ENCODE measurements at regions not wholly inside any gene's neighbourhood (a gene's known extent, or its start where the extent isn't known, plus 50 kb on each side); places are given as distances from the start of the nearest gene placed in this dataset.

GRCh38 chr14:86823581-86823980 lies 1169.4 kb downstream of the GALC start:
- H3K4me3 ChIP-seq (ENCODE audit: low read depth, low read length) = no peak overlapping the region
- no peak for DNase-seq (ENCODE audit: low read depth, low spot score)
- ChIA-PET POLR2A (no interaction called here), CTCF (no interaction called here)
- TF ChIP-seq, protein P1, sequence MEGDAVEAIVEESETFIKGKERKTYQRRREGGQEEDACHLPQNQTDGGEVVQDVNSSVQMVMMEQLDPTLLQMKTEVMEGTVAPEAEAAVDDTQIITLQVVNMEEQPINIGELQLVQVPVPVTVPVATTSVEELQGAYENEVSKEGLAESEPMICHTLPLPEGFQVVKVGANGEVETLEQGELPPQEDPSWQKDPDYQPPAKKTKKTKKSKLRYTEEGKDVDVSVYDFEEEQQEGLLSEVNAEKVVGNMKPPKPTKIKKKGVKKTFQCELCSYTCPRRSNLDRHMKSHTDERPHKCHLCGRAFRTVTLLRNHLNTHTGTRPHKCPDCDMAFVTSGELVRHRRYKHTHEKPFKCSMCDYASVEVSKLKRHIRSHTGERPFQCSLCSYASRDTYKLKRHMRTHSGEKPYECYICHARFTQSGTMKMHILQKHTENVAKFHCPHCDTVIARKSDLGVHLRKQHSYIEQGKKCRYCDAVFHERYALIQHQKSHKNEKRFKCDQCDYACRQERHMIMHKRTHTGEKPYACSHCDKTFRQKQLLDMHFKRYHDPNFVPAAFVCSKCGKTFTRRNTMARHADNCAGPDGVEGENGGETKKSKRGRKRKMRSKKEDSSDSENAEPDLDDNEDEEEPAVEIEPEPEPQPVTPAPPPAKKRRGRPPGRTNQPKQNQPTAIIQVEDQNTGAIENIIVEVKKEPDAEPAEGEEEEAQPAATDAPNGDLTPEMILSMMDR (IDR thresholded peaks at IDR 0.05; ENCODE audit: insufficient read depth, low read length, missing control alignments) = no peak

DNA sequence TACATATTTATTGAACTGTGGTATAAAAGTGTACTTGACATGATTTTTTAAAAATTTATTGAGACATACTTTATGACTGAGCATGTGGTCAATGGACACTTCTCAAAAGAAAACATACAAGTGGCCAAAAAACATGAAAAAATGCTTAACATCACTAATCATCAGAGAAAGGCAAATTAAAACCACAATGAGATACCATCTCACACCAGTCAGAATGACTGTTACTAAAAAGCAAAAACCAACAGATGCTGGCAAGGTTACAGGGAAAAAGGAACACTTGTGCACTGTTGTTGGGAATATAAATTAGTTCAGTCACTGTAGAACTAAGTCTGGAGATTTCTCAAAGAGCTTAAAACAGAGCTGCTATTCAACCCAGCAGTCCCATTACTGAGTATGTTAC lies 1177.6 kb downstream of the GALC start:
- POLR2A ChIA-PET = no interaction called here
- CTCF ChIA-PET = no interaction called here
- TF ChIP-seq, protein P1 (IDR thresholded peaks at IDR 0.05; ENCODE audit: insufficient read depth, low read length, missing control alignments) = no peak
- no peak overlapping the region for H3K4me3 ChIP-seq (ENCODE audit: low read depth, low read length)
- no peak for DNase-seq (ENCODE audit: low read depth, low spot score)

DNA sequence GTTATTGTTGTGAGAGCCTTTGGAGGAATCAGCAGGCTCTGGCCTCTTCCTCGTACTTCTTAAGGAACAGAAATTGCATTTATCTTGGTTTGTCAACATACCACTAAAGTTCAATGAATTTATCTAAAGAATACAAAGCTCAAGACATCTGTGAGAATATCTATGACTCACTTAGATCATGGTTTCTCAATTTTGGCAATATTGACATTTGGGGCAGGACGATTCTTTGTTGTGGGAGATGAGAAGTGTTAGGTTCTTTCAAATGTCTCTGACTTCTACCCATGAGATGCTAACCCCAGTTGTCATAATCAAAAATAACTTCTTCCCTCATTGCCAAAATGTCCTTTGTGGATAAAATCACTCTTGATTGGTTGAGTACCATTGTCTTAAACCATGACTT lies 1190.3 kb downstream of the GALC start:
- H3K4me3 ChIP-seq (ENCODE audit: low read depth, low read length) = no peak overlapping the region
- DNase-seq (ENCODE audit: low read depth, low spot score) = no peak
- ChIA-PET CTCF (no interaction called here), POLR2A (no interaction called here)
- TF ChIP-seq, protein P1 (IDR thresholded peaks at IDR 0.05; ENCODE audit: insufficient read depth, low read length, missing control alignments) = no peak

GRCh38 chr14:86799244-86799647 lies 1193.7 kb downstream of the GALC start:
- ChIA-PET CTCF (interaction anchor here (1.3 kb wide), 1 partner anchor 12 kb away, joined by 5 read pairs; no protein-coding TSS in a partner anchor), POLR2A (interaction anchor here (0.6 kb wide), 1 partner anchor 92 kb away, joined by 3 read pairs; no protein-coding TSS in a partner anchor)
- no peak overlapping the region for H3K4me3 ChIP-seq (ENCODE audit: low read depth, low read length)
- TF ChIP-seq, protein P1 (IDR thresholded peaks at IDR 0.05; ENCODE audit: insufficient read depth, low read length, missing control alignments) = no peak
- DNase-seq (ENCODE audit: low read depth, low spot score) = peak; percentile 94

- POLR2A ChIA-PET = no interaction called here
- H3K4me3 ChIP-seq (ENCODE audit: low read depth, low read length) = no peak overlapping the region
- TF ChIP-seq, protein P1 (IDR thresholded peaks at IDR 0.05; ENCODE audit: insufficient read depth, low read length, missing control alignments) = no peak
- CTCF ChIA-PET = interaction anchor here (1.3 kb wide), 1 partner anchor 11 kb away, joined by 5 read pairs; no protein-coding TSS in a partner anchor
- no peak for DNase-seq (ENCODE audit: low read depth, low spot score)
Observed at GRCh38 chr14:86798330-86798729, 1194.7 kb downstream of the GALC start.

- ChIA-PET CTCF (no interaction called here), POLR2A (no interaction called here)
- TF ChIP-seq, protein P1 (IDR thresholded peaks at IDR 0.05; ENCODE audit: insufficient read depth, low read length, missing control alignments) = no peak
- no peak for DNase-seq (ENCODE audit: low read depth, low spot score)
- no peak overlapping the region for H3K4me3 ChIP-seq (ENCODE audit: low read depth, low read length)
Observed at GRCh38 chr14:86797075-86797351, 1196.0 kb downstream of the GALC start.

Data from AG04449 (cell line).